HepG2 (cell line): ENCODE measurements at regions not wholly inside any gene's neighbourhood (a gene's known extent, or its start where the extent isn't known, plus 50 kb on each side); places are given as distances from the start of the nearest gene placed in this dataset.

Source experiments
- ATAC-seq: fragments of 200-7000 bp; cut with Tn5 transposase; 3 replicates; pipeline ENCODE4 v1.9.1; 2020; ENCODE audit warnings: mild to moderate bottlenecking, moderate library complexity
- BruUV-seq: library from RNA; stranded (reverse); fragments of 400-500 nt; replicated peaks from 2 replicates; lab custom pipeline; 2021; lab: Mats Ljungman, UMichigan
- CTCF ChIA-PET: fragments of 300-600 bp; formaldehyde crosslinking; extraction: SDS; loops from one replicate; lab custom pipeline; 2021; ENCODE audit warnings: low total read pairs, inconsistent platforms, low intra/inter-chr PET ratio; lab: Yijun Ruan, JAX
- POLR2A ChIA-PET: fragments of 350-600 bp; sonication (Branson Sonifier 250); formaldehyde crosslinking; loops from one replicate; lab custom pipeline; 2020; ENCODE audit warnings: antibody characterized with exemption, inconsistent platforms; lab: Yijun Ruan, JAX
- DNase-seq: peaks from one replicate; pipeline ENCODE4 v3.0.0-alpha.2; 2015; ENCODE audit warnings: low spot score
- FAIRE-seq: peaks from 3 replicates; lab custom pipeline; 2011; peaks lifted over from hg19 to GRCh38; lab: Jason Lieb, UNC
- H2AFZ ChIP-seq: one replicate; pipeline ENCODE4 v1.6.1; 2011; ENCODE audit warnings: low read length, inconsistent platforms
- H3K27ac ChIP-seq: fragments of 300-600 bp; 3 replicates; pipeline ENCODE4 v1.8.0; 2011; ENCODE audit warnings: mixed run types, mild to moderate bottlenecking, mixed read lengths, low read length, inconsistent platforms; ENCODE audit not compliant: insufficient read depth; ENCODE audit errors: extremely low read length
- H3K27me3 ChIP-seq, 2 experiments: fragments of 200-600 bp in 1 of 2; 2 replicates in 1 of 2; 3 replicates in 1 of 2; pipeline versions ENCODE4 v1.6.0 to v1.8.0; 2011; ENCODE audit warnings: low read length in 2 of 2, mild to moderate bottlenecking in 2 of 2, moderate library complexity in 2 of 2, inconsistent platforms in 1 of 2; ENCODE audit not compliant: insufficient read depth in 2 of 2, control insufficient read depth in 1 of 2
- H3K36me3 ChIP-seq, 2 experiments: fragments of 200-600 bp in 1 of 2; replicated peaks in 1 of 2; 2 replicates in 1 of 2; 3 replicates in 1 of 2; pipeline versions ENCODE4 v1.5.1 to v1.8.0; 2011; ENCODE audit warnings: low read length in 2 of 2, inconsistent platforms in 1 of 2; ENCODE audit not compliant: insufficient read depth in 2 of 2, control insufficient read depth in 1 of 2
- H3K4me1 ChIP-seq: 2 replicates; pipeline ENCODE4 v1.5.1; 2012; ENCODE audit warnings: low read length, inconsistent platforms; ENCODE audit not compliant: insufficient read depth
- H3K4me2 ChIP-seq: 2 replicates; pipeline ENCODE4 v1.6.0; 2011; ENCODE audit warnings: low read depth, low read length, inconsistent platforms
- H3K4me3 ChIP-seq, 3 experiments: fragments of 200-600 bp in 1 of 3; sonication (generic), shearing (Covaris generic) in 1 of 3; replicated peaks in 1 of 3; 2 replicates each; pipeline ENCODE4 v1.5.1; 2011 to 2016; ENCODE audit warnings: low read length in 3 of 3, inconsistent platforms in 2 of 3, low read depth in 2 of 3, mild to moderate bottlenecking in 2 of 3, control low read depth in 1 of 3, mixed read lengths in 1 of 3; ENCODE audit not compliant: insufficient read depth in 1 of 3
- H3K79me2 ChIP-seq: one replicate; pipeline ENCODE4 v1.6.1; 2011; ENCODE audit warnings: low read length, inconsistent platforms; ENCODE audit not compliant: insufficient read depth
- H3K9ac ChIP-seq: 2 replicates; pipeline ENCODE4 v1.6.0; 2011; ENCODE audit warnings: mild to moderate bottlenecking, low read depth, low read length, inconsistent platforms; ENCODE audit not compliant: insufficient read depth
- H3K9me3 ChIP-seq: 2 replicates; pipeline ENCODE4 v1.5.1; 2012; ENCODE audit warnings: mild to moderate bottlenecking, low read length
- H4K20me1 ChIP-seq: 2 replicates; pipeline ENCODE4 v1.6.0; 2011; ENCODE audit warnings: inconsistent platforms, mild to moderate bottlenecking, low read length, moderate library complexity; ENCODE audit not compliant: insufficient read depth
- CHD2 ChIP-seq: IDR thresholded peaks from 2 replicates; pipeline ENCODE4 v1.6.1; 2011; ENCODE audit warnings: low read depth, low read length, improper control_type of control experiment
- DNMT3B ChIP-seq: conservative IDR thresholded peaks from 2 replicates; pipeline ENCODE4 v1.6.1; 2016; ENCODE audit warnings: missing biosample characterization, control low read depth
- MAFF ChIP-seq: IDR thresholded peaks from 2 replicates; pipeline ENCODE4 v1.6.1; 2011; ENCODE audit warnings: low read depth, low read length, improper control_type of control experiment
- MAFK ChIP-seq, 2 experiments: IDR thresholded peaks in 1 of 2; conservative IDR thresholded peaks in 1 of 2; 2 replicates each; pipeline ENCODE4 v1.6.1; 2011; ENCODE audit warnings: improper control_type of control experiment in 2 of 2, low read length in 2 of 2
- ZBTB3 ChIP-seq: sonication (generic); formaldehyde crosslinking; IDR thresholded peaks from 2 replicates; pipeline ENCODE4 v1.4.0; 2020; ENCODE audit warnings: low read depth, mild to moderate bottlenecking, moderate library complexity, missing genetic modification reagents, borderline replicate concordance
- ZNF263 ChIP-seq: sonication (generic); formaldehyde crosslinking; IDR thresholded peaks from 2 replicates; pipeline ENCODE4 v1.4.0; 2020; ENCODE audit warnings: missing genetic modification reagents
- WGBS: methylation state at CpG from one replicate; pipeline ENCODE4 v1.1.6; 2017; ENCODE audit warnings: low lambda C conversion rate; 5-methylcytosine and 5-hydroxymethylcytosine counted together
- in situ Hi-C: cut with HindIII; loops from 2 replicates; pipeline ENCODE4 v1.10.0; 2017; ENCODE audit warnings: low pct_unique_long_range_greater_than_20kb; ENCODE audit not compliant: extremely low pct_ligation_motif_present
- intact Hi-C: fragments of 100-400 bp; cut with micrococcal nuclease; formaldehyde crosslinking; loops from one replicate; pipeline ENCODE4 v1.10.0; 2022; ENCODE audit not compliant: unreplicated experiment
- TF ChIP-seq, protein P1 (sequence below): IDR thresholded peaks from 2 replicates; pipeline ENCODE4 v1.6.1; 2016
- TF ChIP-seq, protein P2 (sequence below): sonication (generic); formaldehyde crosslinking; IDR thresholded peaks from 2 replicates; pipeline ENCODE4 v1.5.1; 2020; ENCODE audit warnings: missing genetic modification reagents, mild to moderate bottlenecking, borderline replicate concordance
- TF ChIP-seq, protein P3 (sequence below): sonication (generic); formaldehyde crosslinking; IDR thresholded peaks from 2 replicates; pipeline ENCODE4 v1.4.0; 2020; ENCODE audit warnings: missing genetic modification reagents

DNA sequence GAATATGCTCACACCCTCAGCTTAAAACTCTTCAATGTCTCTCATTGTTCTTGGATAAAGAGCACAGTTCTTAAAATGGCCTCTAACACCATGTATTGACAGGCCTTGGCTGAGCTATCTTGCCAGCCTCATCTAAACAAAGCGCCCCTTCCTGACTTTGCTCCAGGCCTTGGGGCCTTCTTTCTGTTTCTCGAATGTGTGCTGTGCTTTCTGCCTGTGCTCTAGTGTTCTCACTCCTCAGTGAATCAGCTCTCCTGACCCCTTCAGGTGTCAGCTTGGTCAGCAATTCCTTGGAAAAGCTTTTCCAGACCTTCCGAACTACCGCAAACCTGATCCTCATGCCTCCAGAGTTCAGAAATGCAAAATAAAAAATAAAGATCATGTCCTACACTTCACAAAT, 346.3 kb upstream of the FSTL5 start:
- ChIA-PET CTCF (no interaction called here), POLR2A (no interaction called here)
- FAIRE-seq (no peak), ATAC-seq (no peak), DNase-seq (no peak)
- WGBS, result 28% methylated on average over 4 of the region's 4 CpGs
- no peak for TF ChIP-seq CHD2
- in situ Hi-C loops, result no loop called here
- no peaks in the 10 kb centered on the region for H3K79me2 ChIP-seq
- no peaks in the 10 kb centered on the region for H4K20me1 ChIP-seq
- no peaks in the 10 kb centered on the region for H3K36me3 ChIP-seq
- H3K27me3 ChIP-seq, result no peaks in the 10 kb centered on the region
- H2AFZ ChIP-seq, result no peak overlapping the region
- no peak overlapping the region for H3K9ac ChIP-seq
- no peak overlapping the region for H3K27ac ChIP-seq
- no peak overlapping the region for H3K4me3 ChIP-seq
- intact Hi-C loops, result no loop called here
- H3K4me2 ChIP-seq, result no peak overlapping the region
- no TSS peak for BruUV-seq
- H3K4me1 ChIP-seq, result no peaks in the 10 kb centered on the region
- no peaks in the 10 kb centered on the region for H3K9me3 ChIP-seq

GRCh38 chr4:162509333-162509732, 345.5 kb upstream of the FSTL5 start:
- no peak overlapping the region for H3K27ac ChIP-seq
- no peak for FAIRE-seq
- no peaks in the 10 kb centered on the region for H3K79me2 ChIP-seq
- no peaks in the 10 kb centered on the region for H3K27me3 ChIP-seq
- H2AFZ ChIP-seq, result no peak overlapping the region
- in situ Hi-C loops, result no loop called here
- ChIA-PET CTCF (no interaction called here), POLR2A (no interaction called here)
- H3K4me3 ChIP-seq, result no peak overlapping the region
- TF ChIP-seq MAFK (conservative IDR thresholded peaks at IDR 0.05 in 1 of 2, IDR thresholded peaks at IDR 0.05 in 1 of 2; ENCODE audit: low read length in 2 of 2), result peak; percentile 72 to 82
- TF ChIP-seq ZBTB3 (CRISPR knock-in tag), result no peak
- TF ChIP-seq, protein P1, sequence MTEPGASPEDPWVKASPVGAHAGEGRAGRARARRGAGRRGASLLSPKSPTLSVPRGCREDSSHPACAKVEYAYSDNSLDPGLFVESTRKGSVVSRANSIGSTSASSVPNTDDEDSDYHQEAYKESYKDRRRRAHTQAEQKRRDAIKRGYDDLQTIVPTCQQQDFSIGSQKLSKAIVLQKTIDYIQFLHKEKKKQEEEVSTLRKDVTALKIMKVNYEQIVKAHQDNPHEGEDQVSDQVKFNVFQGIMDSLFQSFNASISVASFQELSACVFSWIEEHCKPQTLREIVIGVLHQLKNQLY, result no peak
- TF ChIP-seq, protein P2, sequence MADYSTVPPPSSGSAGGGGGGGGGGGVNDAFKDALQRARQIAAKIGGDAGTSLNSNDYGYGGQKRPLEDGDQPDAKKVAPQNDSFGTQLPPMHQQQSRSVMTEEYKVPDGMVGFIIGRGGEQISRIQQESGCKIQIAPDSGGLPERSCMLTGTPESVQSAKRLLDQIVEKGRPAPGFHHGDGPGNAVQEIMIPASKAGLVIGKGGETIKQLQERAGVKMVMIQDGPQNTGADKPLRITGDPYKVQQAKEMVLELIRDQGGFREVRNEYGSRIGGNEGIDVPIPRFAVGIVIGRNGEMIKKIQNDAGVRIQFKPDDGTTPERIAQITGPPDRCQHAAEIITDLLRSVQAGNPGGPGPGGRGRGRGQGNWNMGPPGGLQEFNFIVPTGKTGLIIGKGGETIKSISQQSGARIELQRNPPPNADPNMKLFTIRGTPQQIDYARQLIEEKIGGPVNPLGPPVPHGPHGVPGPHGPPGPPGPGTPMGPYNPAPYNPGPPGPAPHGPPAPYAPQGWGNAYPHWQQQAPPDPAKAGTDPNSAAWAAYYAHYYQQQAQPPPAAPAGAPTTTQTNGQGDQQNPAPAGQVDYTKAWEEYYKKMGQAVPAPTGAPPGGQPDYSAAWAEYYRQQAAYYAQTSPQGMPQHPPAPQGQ (CRISPR knock-in tag), result no peak
- no peak for TF ChIP-seq DNMT3B (CRISPR knock-in tag)
- TF ChIP-seq MAFF, result peak; percentile 77; the same call in 1 of the 2 replicates
- TF ChIP-seq ZNF263 (CRISPR knock-in tag), result no peak
- TF ChIP-seq, protein P3, sequence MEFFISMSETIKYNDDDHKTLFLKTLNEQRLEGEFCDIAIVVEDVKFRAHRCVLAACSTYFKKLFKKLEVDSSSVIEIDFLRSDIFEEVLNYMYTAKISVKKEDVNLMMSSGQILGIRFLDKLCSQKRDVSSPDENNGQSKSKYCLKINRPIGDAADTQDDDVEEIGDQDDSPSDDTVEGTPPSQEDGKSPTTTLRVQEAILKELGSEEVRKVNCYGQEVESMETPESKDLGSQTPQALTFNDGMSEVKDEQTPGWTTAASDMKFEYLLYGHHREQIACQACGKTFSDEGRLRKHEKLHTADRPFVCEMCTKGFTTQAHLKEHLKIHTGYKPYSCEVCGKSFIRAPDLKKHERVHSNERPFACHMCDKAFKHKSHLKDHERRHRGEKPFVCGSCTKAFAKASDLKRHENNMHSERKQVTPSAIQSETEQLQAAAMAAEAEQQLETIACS, result no peak
- no peaks in the 10 kb centered on the region; the same call in 1 of the 2 replicates for H4K20me1 ChIP-seq
- H3K36me3 ChIP-seq, result no peaks in the 10 kb centered on the region
- intact Hi-C loops, result no loop called here
- 67% methylated on average over 1 of the region's 1 CpG for WGBS
- BruUV-seq, result no TSS peak
- no peaks in the 10 kb centered on the region for H3K4me1 ChIP-seq
- H3K9me3 ChIP-seq, result no peaks in the 10 kb centered on the region
- DNase-seq, result no peak
- H3K4me2 ChIP-seq, result no peak overlapping the region
- no peak overlapping the region for H3K9ac ChIP-seq
- ATAC-seq, result no peak
